Muscle layer of duodenum (tissue), 2 donors: ENCODE measurements at regions not wholly inside any gene's neighbourhood (a gene's known extent, or its start where the extent isn't known, plus 50 kb on each side); places are given as distances from the start of the nearest gene placed in this dataset.
"Not testable (repeated sequence)": the region's sequence is repeated elsewhere in the genome, so short reads cannot be mapped to it uniquely, and the experiment has no call there.

ENCODE experiments used
- H3K27ac ChIP-seq: one replicate; pipeline ENCODE4 v1.7.0; 2013; ENCODE audit warnings: mild to moderate bottlenecking, low read length
- H3K27me3 ChIP-seq: one replicate; pipeline ENCODE4 v1.7.0; 2013; ENCODE audit warnings: low read depth, mild to moderate bottlenecking, control low read depth, low read length
- H3K36me3 ChIP-seq, 2 donors: one replicate each; pipeline ENCODE4 v1.7.0; 2013; ENCODE audit warnings: low read length in 2 of 2, control low read depth in 1 of 2, mild to moderate bottlenecking in 1 of 2; ENCODE audit not compliant: insufficient read depth in 2 of 2, control insufficient read depth in 1 of 2
- H3K4me1 ChIP-seq, 2 donors: one replicate each; pipeline ENCODE4 v1.7.0; 2013; ENCODE audit warnings: low read length in 2 of 2, mild to moderate bottlenecking in 2 of 2, control low read depth in 1 of 2, moderate library complexity in 1 of 2; ENCODE audit not compliant: insufficient read depth in 2 of 2, control insufficient read depth in 1 of 2
- H3K4me3 ChIP-seq, 2 donors: one replicate each; pipeline ENCODE4 v1.7.0; 2013; ENCODE audit warnings: low read length in 2 of 2, low read depth in 1 of 2, mild to moderate bottlenecking in 1 of 2
- H3K9me3 ChIP-seq, 2 donors: one replicate each; pipeline ENCODE4 v1.7.0; 2013; ENCODE audit warnings: low read length in 2 of 2, control low read depth in 1 of 2, mild to moderate bottlenecking in 1 of 2; ENCODE audit not compliant: control insufficient read depth in 1 of 2
- donor health status: healthy.

DNA sequence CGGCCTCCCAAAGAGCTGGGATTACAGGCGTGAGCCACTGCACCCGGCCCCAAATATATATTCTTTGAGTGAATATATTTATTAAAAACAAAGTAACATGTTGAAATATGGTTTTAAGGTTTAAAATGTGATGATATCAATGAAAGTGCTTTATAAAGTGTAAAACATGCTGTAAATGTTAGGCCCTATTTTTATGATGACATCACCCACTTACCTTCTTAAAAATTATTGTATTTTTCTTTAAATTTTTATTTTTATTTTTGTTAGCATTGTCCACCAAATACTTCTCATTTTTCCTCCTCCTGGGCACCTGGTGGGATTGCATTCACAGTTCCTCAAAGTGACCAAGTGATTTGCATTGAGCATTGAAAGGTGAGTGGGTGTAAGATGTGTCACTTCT is 152.6 kb upstream of the TBX3 start:
- Histone ChIP-seq H3K4me1 (no peaks in the 10 kb centered on the region), H3K36me3 (no peaks in the 10 kb centered on the region), H3K9me3 (peaks cover 0 to 7% of the 10 kb centered on the region in 2 donors), H3K27me3 (no peaks in the 10 kb centered on the region), H3K4me3 (no peak overlapping the region), H3K27ac (no peak overlapping the region)

DNA sequence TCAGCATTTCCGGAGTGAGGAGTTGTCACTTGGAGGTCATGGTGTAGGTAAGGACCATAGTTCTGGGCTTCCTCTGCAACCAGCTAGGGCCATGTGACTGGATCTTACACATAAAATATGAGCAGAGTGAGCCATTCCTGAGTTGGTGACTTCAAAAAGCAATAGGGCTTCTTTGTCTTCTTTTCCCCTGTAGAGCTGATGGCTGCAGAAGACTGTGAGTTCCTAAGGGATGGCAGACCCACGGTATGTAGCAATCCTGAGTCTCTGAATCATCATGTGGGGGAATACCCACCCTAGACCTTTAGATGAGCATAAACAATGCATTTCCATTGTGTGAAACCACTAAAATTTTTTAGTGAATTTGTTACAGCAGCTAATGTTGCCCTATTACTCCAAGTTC is 151.1 kb upstream of the TBX3 start:
- H3K4me1 ChIP-seq = no peaks in the 10 kb centered on the region
- no peaks in the 10 kb centered on the region for H3K27me3 ChIP-seq
- no peak overlapping the region for H3K27ac ChIP-seq
- H3K36me3 ChIP-seq = no peaks in the 10 kb centered on the region
- peaks cover 0 to 7% of the 10 kb centered on the region in 2 donors for H3K9me3 ChIP-seq
- H3K4me3 ChIP-seq = no peak overlapping the region

DNA sequence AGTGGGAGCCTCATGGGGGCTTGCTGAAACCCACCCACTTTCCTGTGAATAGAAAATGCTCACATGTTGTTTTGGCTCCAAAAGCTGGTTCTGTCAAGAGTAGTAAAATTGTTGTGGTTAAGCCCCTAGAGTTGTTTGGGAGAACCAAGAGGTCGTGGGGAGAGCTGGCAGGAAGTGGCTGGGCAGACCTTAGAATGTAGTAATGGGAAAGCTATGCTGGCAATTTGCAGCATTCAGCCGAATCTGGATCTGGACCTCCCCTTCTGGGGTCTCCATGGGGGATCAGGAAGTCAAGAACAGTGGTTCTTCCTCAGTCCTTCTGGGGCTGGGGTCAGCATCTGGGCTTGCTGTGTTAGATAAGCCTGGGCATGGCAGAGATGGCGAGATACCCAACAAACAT is 150.6 kb upstream of the TBX3 start:
- Histone ChIP-seq H3K27ac (no peak overlapping the region), H3K9me3 (peaks cover 0 to 7% of the 10 kb centered on the region in 2 donors), H3K36me3 (no peaks in the 10 kb centered on the region), H3K4me3 (no peak overlapping the region), H3K4me1 (no peaks in the 10 kb centered on the region), H3K27me3 (no peaks in the 10 kb centered on the region)

DNA sequence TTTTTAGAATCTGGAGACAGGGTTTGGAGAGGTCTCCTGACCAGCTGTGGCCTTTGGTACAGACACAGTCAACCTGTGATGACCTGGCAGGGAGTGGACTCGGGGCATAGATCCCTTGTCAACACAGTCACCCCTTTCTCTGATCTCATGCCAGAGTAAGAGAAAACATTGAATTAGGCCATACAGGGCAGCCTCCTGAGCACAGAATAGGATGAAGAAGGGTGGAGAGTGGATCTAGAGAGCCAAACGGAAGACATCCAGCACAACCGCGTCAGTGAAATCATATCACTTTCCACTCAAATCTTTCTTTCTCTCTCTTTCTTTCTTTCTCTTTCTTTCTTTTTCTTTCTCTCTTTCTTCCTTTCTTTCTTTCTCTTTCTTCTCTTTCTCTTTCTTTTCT is 145.9 kb upstream of the TBX3 start:
- Histone ChIP-seq H3K36me3 (no peaks in the 10 kb centered on the region), H3K27ac (no peak overlapping the region), H3K4me3 (no peak overlapping the region)

DNA sequence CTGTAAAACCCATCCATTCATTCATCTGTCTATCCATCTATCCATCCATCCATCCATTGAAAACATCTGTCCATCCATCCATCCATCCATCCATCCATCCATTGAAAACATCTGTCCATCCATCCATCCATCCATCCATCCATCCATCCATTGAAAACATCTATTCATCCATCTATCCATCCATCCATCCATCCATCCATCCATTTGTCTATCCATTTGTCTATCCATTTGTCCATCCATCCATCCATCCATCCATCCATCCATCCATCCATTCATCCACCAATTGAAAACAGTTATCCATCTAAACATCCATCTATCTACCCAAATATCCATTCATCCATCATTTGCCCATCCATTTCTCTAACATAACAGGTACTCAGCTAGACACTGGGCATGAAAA is 145.3 kb upstream of the TBX3 start:
- not testable (repeated sequence) for H3K4me1 ChIP-seq, H3K27me3 ChIP-seq, H3K4me3 ChIP-seq, H3K9me3 ChIP-seq, H3K27ac ChIP-seq, H3K36me3 ChIP-seq

More for the DNA sequence above, 145.9 kb upstream of the TBX3 start:
- Histone ChIP-seq H3K27me3 (no peaks in the 10 kb centered on the region), H3K9me3 (no peaks in the 10 kb centered on the region), H3K4me1 (no peaks in the 10 kb centered on the region)

DNA sequence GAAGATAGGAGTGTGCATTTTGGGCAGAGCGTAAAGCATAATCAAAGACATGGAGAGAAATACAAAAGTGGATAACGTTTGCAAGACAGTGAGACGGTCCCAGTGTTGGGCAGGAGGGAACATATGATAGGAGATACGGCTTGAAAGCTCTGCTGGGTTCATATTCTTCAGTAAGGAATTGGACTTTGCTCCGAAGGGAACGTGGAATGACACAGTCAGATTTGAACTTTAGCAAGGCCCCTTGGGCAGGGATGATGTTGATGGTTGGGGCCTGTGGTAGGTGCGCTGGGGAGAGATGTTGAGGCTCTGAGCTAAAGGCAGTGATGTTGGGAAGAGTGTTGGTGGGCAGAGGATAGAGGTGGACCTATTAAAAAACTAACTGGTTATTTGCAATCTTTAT is 143.5 kb upstream of the TBX3 start:
- Histone ChIP-seq H3K27me3 (no peaks in the 10 kb centered on the region), H3K27ac (no peak overlapping the region), H3K36me3 (no peaks in the 10 kb centered on the region), H3K4me3 (no peak overlapping the region), H3K4me1 (no peaks in the 10 kb centered on the region), H3K9me3 (no peaks in the 10 kb centered on the region)

DNA sequence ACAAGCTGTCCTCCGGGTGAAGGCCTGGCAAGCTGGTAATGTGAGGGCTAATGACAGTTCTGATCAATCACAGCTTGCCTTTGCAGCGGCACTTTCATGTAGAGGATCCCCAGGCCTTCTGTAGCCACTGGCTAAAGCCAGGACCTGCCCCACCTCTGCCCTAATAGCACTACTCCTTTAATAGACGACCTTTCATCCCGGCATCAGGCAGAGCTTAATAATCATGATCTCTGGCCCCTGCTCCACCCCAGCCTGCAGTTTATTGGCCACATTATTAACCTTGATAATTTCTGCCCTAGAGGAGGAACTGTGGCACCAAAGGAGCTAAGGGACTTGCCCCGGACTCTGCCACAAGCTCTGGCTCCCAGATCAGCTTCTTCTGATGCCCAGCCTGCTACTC is 142.3 kb upstream of the TBX3 start:
- no peaks in the 10 kb centered on the region for H3K4me1 ChIP-seq
- H3K27ac ChIP-seq = no peak overlapping the region
- no peaks in the 10 kb centered on the region for H3K9me3 ChIP-seq
- no peaks in the 10 kb centered on the region for H3K27me3 ChIP-seq
- H3K36me3 ChIP-seq = no peaks in the 10 kb centered on the region
- H3K4me3 ChIP-seq = no peak overlapping the region

DNA sequence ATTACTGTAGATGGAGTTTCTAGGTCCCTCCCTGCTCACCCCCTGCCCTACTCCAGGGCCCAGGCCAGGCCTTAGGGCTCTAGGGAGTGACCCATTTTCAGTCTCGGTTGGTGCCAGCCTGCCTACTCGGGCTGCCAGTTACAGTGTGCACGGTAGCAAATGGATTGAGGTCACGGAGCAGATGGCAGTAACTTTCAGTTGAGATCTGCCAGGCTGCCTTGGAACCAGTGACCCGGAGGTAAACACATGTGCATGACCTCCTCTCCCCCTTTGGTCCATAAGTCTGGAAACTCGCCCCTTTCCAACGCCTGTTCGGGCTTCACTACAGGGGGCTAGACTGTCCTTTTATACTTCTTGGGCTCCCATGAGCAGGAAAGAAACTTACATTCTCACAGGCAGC is 139.7 kb upstream of the TBX3 start:
- H3K27me3 ChIP-seq = no peaks in the 10 kb centered on the region
- H3K27ac ChIP-seq = no peak overlapping the region
- no peaks in the 10 kb centered on the region for H3K4me1 ChIP-seq
- H3K4me3 ChIP-seq = no peak overlapping the region
- no peaks in the 10 kb centered on the region for H3K36me3 ChIP-seq
- no peaks in the 10 kb centered on the region for H3K9me3 ChIP-seq

DNA sequence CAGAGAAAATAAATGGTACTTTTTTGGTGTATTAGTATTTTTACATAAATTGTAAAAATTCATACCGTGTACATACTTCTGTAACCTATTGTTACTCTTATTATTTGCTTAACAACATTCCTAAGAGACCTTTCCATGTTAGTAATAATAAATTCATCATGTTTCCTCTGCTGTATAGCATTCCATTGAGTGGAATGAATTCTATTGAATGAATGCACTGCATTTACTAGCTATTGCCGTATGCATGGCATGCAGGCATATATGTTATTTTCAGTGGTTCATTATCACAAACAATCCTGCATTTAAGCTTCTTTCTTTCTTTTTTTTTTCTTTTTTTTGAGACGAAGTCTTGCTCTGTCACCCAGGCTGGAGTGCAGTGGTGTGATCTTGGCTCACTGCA is 137.6 kb upstream of the TBX3 start:
- Histone ChIP-seq H3K27ac (no peak overlapping the region), H3K36me3 (no peaks in the 10 kb centered on the region), H3K4me3 (no peak overlapping the region), H3K4me1 (no peaks in the 10 kb centered on the region), H3K9me3 (no peaks in the 10 kb centered on the region), H3K27me3 (no peaks in the 10 kb centered on the region)

DNA sequence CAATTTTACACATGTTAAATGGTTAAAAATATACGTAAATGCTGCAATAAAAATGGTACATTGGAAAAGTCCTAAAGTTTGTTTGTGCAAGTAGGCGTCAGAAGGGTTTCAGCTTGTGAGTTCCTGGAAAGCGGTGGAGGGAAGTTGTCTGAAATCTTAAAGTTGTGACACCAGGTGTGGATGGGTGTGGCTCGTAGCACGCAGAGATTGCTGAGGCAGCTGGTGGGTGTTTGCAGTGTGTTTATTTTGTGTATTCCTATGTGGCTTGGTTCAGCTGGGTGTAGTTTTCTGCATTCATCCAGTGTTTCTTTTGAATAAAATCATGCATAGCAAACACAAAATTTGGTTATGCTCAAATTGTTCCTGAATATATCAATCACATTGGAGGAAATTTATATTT is 136.8 kb upstream of the TBX3 start:
- Histone ChIP-seq H3K27ac (no peak overlapping the region), H3K36me3 (no peaks in the 10 kb centered on the region), H3K4me1 (no peaks in the 10 kb centered on the region), H3K9me3 (no peaks in the 10 kb centered on the region), H3K27me3 (no peaks in the 10 kb centered on the region), H3K4me3 (no peak overlapping the region)

DNA sequence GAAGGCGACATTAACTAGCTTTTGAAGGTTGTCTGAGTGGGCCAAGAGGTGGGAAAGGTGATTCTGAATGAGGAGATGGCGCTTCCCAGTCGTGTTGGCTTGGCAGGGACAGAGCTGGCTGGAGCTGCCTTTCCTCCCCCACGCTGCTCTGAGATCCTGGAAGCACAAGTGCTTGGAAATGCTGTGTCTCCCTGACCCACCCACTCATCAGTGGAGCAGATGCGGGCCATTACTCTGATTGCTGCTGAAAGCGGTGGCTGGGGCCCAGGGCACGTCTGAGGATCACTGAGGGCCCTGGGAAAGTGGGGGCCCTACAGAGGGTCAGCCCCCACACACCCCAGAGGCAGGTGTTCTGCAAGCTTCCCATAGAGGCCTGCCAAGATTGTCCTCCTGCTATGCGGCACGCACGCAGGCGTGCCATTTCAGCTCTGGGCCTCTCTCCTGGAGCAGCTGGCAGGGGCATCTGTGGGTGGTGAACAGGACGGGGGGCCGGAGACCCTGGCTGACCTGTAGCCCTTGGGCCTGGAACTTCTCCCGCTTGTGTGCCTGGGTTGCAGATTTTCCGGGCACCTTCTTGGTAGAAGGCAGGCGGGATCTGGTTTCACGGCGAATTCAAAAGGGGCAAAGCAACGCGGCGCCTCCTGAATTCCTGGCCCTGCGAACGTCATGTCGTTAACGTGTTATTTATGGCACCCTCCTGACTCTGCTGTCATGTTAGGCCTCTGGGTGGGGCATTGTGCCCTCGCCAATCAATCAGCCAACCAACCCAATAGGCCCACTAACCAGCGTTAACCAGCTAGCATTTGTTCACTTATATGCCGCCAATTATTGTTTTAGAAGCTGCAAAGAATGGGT is 133.8 kb upstream of the TBX3 start:
- Histone ChIP-seq H3K4me1 (no peaks in the 10 kb centered on the region), H3K27ac (no peak overlapping the region), H3K27me3 (no peaks in the 10 kb centered on the region), H3K9me3 (no peaks in the 10 kb centered on the region), H3K36me3 (no peaks in the 10 kb centered on the region), H3K4me3 (no peak overlapping the region)
